HL-60 (cell line): ENCODE measurements at regions not wholly inside any gene's neighbourhood (a gene's known extent, or its start where the extent isn't known, plus 50 kb on each side); places are given as distances from the start of the nearest gene placed in this dataset.

Experiments
- DNase-seq, 2 experiments: peaks; one replicate each; pipeline ENCODE4 v3.0.0-alpha.2; 2010 to 2020; ENCODE audit warnings: low read depth in 1 of 2, low spot score in 1 of 2
- H3K27ac ChIP-seq: fragments of 250-450 bp; sonication (Bioruptor Pico); replicated peaks from 2 replicates; pipeline ENCODE4 v1.5.1; 2020; ENCODE audit warnings: mild to moderate bottlenecking, moderate library complexity
- H3K27me3 ChIP-seq: fragments of 250-450 bp; sonication (Bioruptor Pico); 2 replicates; pipeline ENCODE4 v1.5.1; 2021; ENCODE audit warnings: mild to moderate bottlenecking, moderate library complexity; ENCODE audit not compliant: insufficient read depth, poor library complexity, severe bottlenecking
- H3K4me3 ChIP-seq: replicated peaks from 2 replicates; pipeline ENCODE4 v1.5.1; 2011; ENCODE audit warnings: mild to moderate bottlenecking, control low read depth, low read length; ENCODE audit not compliant: insufficient read depth
- CTCF ChIP-seq: IDR thresholded peaks from one replicate; pipeline ENCODE4 v1.5.1; 2011; ENCODE audit warnings: low read length, control low read depth, inconsistent platforms; ENCODE audit not compliant: insufficient read depth
- GABPA ChIP-seq: IDR thresholded peaks from 2 replicates; pipeline ENCODE4 v1.6.1; 2012; ENCODE audit warnings: low read depth
- POLR2AphosphoS5 ChIP-seq: IDR thresholded peaks from 2 replicates; pipeline ENCODE4 v1.6.1; 2012; ENCODE audit warnings: low read depth
- SPI1 ChIP-seq: IDR thresholded peaks from 2 replicates; pipeline ENCODE4 v1.6.1; 2012; ENCODE audit warnings: low read depth, mild to moderate bottlenecking, borderline replicate concordance
- TF ChIP-seq, protein P1 (sequence below): IDR thresholded peaks from 2 replicates; pipeline ENCODE4 v1.6.1; 2012; ENCODE audit warnings: low read depth; ENCODE audit not compliant: insufficient replicate concordance

DNA sequence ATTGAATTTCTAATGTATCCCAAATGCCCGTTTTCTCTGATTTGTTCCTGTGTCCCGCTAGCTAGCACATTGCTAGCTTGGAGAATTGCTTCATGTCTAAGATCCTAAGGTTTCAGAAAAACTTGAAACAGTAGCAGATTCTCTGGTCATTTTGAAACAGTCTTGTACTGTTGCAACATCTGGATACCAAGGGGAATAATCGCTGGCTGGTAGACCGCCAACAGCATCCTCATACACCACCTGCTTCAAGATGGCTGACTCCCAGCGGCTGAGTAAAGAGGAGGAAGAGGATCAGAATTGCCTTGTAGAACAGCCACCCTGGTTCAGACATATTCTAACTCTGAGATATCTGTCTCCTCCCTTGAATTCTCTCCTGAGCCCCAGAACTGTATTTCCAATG is 226.7 kb upstream of the ELAC2 start:
- H3K4me3 ChIP-seq, result no peak overlapping the region
- no peaks in the 10 kb centered on the region for H3K27me3 ChIP-seq
- TF ChIP-seq SPI1 (no peak), GABPA (no peak), POLR2AphosphoS5 (no peak), CTCF (no peak)
- TF ChIP-seq, protein P1, sequence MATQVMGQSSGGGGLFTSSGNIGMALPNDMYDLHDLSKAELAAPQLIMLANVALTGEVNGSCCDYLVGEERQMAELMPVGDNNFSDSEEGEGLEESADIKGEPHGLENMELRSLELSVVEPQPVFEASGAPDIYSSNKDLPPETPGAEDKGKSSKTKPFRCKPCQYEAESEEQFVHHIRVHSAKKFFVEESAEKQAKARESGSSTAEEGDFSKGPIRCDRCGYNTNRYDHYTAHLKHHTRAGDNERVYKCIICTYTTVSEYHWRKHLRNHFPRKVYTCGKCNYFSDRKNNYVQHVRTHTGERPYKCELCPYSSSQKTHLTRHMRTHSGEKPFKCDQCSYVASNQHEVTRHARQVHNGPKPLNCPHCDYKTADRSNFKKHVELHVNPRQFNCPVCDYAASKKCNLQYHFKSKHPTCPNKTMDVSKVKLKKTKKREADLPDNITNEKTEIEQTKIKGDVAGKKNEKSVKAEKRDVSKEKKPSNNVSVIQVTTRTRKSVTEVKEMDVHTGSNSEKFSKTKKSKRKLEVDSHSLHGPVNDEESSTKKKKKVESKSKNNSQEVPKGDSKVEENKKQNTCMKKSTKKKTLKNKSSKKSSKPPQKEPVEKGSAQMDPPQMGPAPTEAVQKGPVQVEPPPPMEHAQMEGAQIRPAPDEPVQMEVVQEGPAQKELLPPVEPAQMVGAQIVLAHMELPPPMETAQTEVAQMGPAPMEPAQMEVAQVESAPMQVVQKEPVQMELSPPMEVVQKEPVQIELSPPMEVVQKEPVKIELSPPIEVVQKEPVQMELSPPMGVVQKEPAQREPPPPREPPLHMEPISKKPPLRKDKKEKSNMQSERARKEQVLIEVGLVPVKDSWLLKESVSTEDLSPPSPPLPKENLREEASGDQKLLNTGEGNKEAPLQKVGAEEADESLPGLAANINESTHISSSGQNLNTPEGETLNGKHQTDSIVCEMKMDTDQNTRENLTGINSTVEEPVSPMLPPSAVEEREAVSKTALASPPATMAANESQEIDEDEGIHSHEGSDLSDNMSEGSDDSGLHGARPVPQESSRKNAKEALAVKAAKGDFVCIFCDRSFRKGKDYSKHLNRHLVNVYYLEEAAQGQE, result no peak
- no peak for DNase-seq
- H3K27ac ChIP-seq, result no peak overlapping the region

- no peaks in the 10 kb centered on the region for H3K27me3 ChIP-seq
- DNase-seq, result no peak
- no peak overlapping the region for H3K4me3 ChIP-seq
- H3K27ac ChIP-seq, result no peak overlapping the region
- TF ChIP-seq GABPA (no peak), POLR2AphosphoS5 (no peak), SPI1 (no peak), CTCF (no peak)
- TF ChIP-seq, protein P1, result no peak
Measured at GRCh38 chr17:13243585-13243984, 225.8 kb upstream of the ELAC2 start.

DNA sequence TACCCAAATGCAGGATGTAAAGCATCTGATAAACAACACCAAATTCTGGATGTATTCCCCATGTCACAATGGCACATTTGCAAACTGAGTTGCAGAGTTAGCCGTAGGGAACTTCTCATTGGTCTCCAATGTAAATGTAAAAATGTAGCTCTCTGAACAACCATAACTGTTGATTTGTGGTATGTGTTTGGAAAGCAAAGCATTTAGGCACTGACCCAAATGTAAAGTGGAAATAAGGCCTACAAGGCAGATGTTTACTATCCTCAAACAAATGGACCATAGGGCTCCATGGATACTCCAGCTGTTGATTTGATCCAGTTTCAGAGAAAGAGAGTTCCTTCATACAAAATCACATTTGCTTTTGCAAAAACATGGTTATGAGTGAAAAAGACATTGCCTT is 223.0 kb upstream of the ELAC2 start:
- Histone ChIP-seq H3K27ac (no peak overlapping the region), H3K27me3 (no peaks in the 10 kb centered on the region), H3K4me3 (no peak overlapping the region)
- DNase-seq, result no peak
- TF ChIP-seq POLR2AphosphoS5 (no peak), SPI1 (no peak), GABPA (no peak), CTCF (no peak)
- TF ChIP-seq, protein P1, result no peak
